Neuronal stem cell (in vitro differentiated cells): ENCODE measurements at regions not wholly inside any gene's neighbourhood (a gene's known extent, or its start where the extent isn't known, plus 50 kb on each side); places are given as distances from the start of the nearest gene placed in this dataset.
"Not testable (repeated sequence)": the region's sequence is repeated elsewhere in the genome, so short reads cannot be mapped to it uniquely, and the experiment has no call there.

Experiments
- DNase-seq: peaks from one replicate; pipeline ENCODE4 v3.0.0-alpha.2; 2013; ENCODE audit warnings: low spot score
- H2AFZ ChIP-seq: one replicate; pipeline ENCODE4 v1.6.1; 2013; ENCODE audit warnings: mild to moderate bottlenecking, low read length, inconsistent platforms
- H2AK5ac ChIP-seq: 2 replicates; pipeline ENCODE4 v1.6.1; 2013; ENCODE audit warnings: low read depth, mild to moderate bottlenecking, inconsistent platforms, low read length, moderate library complexity, mixed read lengths
- H2BK120ac ChIP-seq: 2 replicates; pipeline ENCODE4 v1.6.1; 2013; ENCODE audit warnings: low read depth, mild to moderate bottlenecking, inconsistent platforms, low read length, moderate library complexity, mixed read lengths
- H2BK12ac ChIP-seq: one replicate; pipeline ENCODE4 v1.6.1; 2013; ENCODE audit warnings: low read length, inconsistent platforms
- H2BK15ac ChIP-seq: 2 replicates; pipeline ENCODE4 v1.6.1; 2013; ENCODE audit warnings: mild to moderate bottlenecking, low read length, inconsistent platforms, mixed read lengths
- H2BK5ac ChIP-seq: one replicate; pipeline ENCODE4 v1.6.1; 2013; ENCODE audit warnings: inconsistent platforms, mild to moderate bottlenecking, low read length, moderate library complexity
- H3K14ac ChIP-seq: one replicate; pipeline ENCODE4 v1.6.1; 2013; ENCODE audit warnings: low read length, inconsistent platforms
- H3K18ac ChIP-seq: 2 replicates; pipeline ENCODE4 v1.6.1; 2013; ENCODE audit warnings: low read length, inconsistent platforms
- H3K23ac ChIP-seq: 2 replicates; pipeline ENCODE4 v1.6.1; 2013; ENCODE audit warnings: low read depth, mild to moderate bottlenecking, mixed read lengths, low read length, inconsistent platforms; ENCODE audit not compliant: poor library complexity
- H3K27ac ChIP-seq: replicated peaks from 3 replicates; pipeline ENCODE4 v1.5.1; 2013; ENCODE audit warnings: low read length, inconsistent platforms
- H3K27me3 ChIP-seq, 3 experiments: 2 replicates each; pipeline ENCODE4 v1.6.1; 2013; ENCODE audit warnings: low read length in 3 of 3, mild to moderate bottlenecking in 2 of 3, inconsistent platforms in 1 of 3, low read depth in 1 of 3, mixed read lengths in 1 of 3, moderate library complexity in 1 of 3; ENCODE audit not compliant: control insufficient read depth in 3 of 3, insufficient read depth in 3 of 3
- H3K36me3 ChIP-seq, 2 donors: replicated peaks in 1 of 2; 2 replicates each; pipeline ENCODE4 v1.6.1; 2013; ENCODE audit warnings: low read length in 2 of 2; ENCODE audit not compliant: control insufficient read depth in 2 of 2, insufficient read depth in 2 of 2
- H3K4ac ChIP-seq: 2 replicates; pipeline ENCODE4 v1.6.1; 2013; ENCODE audit warnings: inconsistent platforms, mild to moderate bottlenecking, low read length, moderate library complexity
- H3K4me1 ChIP-seq, 2 donors: 1 replicate in 1 of 2; 2 replicates in 1 of 2; pipeline ENCODE4 v1.6.1; 2013; ENCODE audit warnings: low read length in 2 of 2, low read depth in 1 of 2; ENCODE audit not compliant: control insufficient read depth in 2 of 2, insufficient read depth in 1 of 2
- H3K4me2 ChIP-seq: one replicate; pipeline ENCODE4 v1.6.1; 2013; ENCODE audit warnings: mild to moderate bottlenecking, low read length, inconsistent platforms; ENCODE audit not compliant: insufficient read depth, poor library complexity, severe bottlenecking
- H3K4me3 ChIP-seq, 2 donors: 2 replicates each; pipeline ENCODE4 v1.5.1; 2013; ENCODE audit warnings: low read length in 2 of 2, mild to moderate bottlenecking in 2 of 2, inconsistent platforms in 1 of 2, moderate library complexity in 1 of 2
- H3K79me1 ChIP-seq: one replicate; pipeline ENCODE4 v1.6.1; 2013; ENCODE audit warnings: low read depth, mild to moderate bottlenecking, inconsistent platforms, low read length, moderate library complexity
- H3K9ac ChIP-seq: one replicate; pipeline ENCODE4 v1.6.1; 2013; ENCODE audit warnings: mild to moderate bottlenecking, low read depth, low read length, inconsistent platforms; ENCODE audit not compliant: poor library complexity
- H3K9me3 ChIP-seq, 2 donors: replicated peaks in 1 of 2; 2 replicates each; pipeline versions ENCODE3 to v1.6.1; 2013; ENCODE audit warnings: low read length in 2 of 2, mild to moderate bottlenecking in 2 of 2, inconsistent platforms in 1 of 2, low read depth in 1 of 2, mixed read lengths in 1 of 2, moderate library complexity in 1 of 2; ENCODE audit not compliant: control insufficient read depth in 2 of 2, insufficient read depth in 1 of 2
- H4K8ac ChIP-seq: one replicate; pipeline ENCODE4 v1.6.1; 2013; ENCODE audit warnings: low read depth, mild to moderate bottlenecking, inconsistent platforms, low read length, moderate library complexity
- H4K91ac ChIP-seq: one replicate; pipeline ENCODE4 v1.6.1; 2013; ENCODE audit warnings: low read length, low read depth, mild to moderate bottlenecking, inconsistent platforms; ENCODE audit not compliant: poor library complexity
- WGBS, 2 donors: extraction: QIAGEN DNeasy Blood & Tissue Kit; methylation state at CpG; one replicate each; pipeline ENCODE4 v1.1.7; 2013; ENCODE audit warnings: missing lambda C conversion rate in 2 of 2, mixed read lengths in 1 of 2; ENCODE audit not compliant: insufficient read length in 2 of 2, insufficient replicate concordance in 1 of 2; ENCODE audit errors: extremely low coverage in 2 of 2; 5-methylcytosine and 5-hydroxymethylcytosine counted together

DNA sequence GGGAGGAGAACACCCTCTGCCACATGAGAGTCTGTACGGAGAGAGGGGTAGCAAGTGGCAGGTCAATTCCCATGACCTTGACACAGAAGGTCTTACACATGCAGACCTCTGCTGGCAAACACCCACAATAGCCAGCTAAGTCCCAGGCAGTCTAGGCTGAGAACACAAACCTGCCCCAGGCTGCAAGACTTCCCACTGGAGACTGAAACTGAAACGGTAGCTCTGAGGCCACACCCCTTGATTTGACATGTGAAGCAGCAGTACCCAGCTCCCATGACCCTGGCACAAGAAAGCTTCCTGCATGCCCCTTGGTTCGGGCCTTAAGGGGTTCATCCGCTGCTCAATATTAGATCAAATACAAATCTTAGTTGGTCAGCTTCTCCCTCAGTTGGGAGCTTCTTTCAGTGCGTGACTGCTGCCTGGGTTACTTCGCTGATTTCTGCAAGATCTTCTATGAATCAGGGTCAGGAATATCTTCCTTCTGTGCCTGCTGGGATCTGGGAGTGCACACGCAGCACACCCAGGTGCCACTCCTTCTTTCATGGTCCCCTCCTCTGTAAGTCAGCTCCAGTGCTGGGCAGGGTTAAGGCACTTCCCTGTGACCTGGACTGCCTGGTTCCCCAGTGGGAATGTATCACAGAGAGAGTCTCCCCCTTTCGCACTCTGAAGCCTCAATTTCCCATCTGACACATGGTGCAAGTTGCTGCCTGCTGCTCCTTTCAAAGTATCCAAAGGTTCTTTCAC lies 187.2 kb upstream of the NPAP1 start:
- H2BK120ac ChIP-seq, H4K8ac ChIP-seq, H3K9me3 ChIP-seq, H3K27me3 ChIP-seq, H3K36me3 ChIP-seq, H3K27ac ChIP-seq, H2BK5ac ChIP-seq, H3K14ac ChIP-seq, H3K4me2 ChIP-seq, H2BK12ac ChIP-seq, H3K23ac ChIP-seq, H3K4me3 ChIP-seq, H2AK5ac ChIP-seq, DNase-seq, H2AFZ ChIP-seq, H3K4me1 ChIP-seq, H2BK15ac ChIP-seq, H3K79me1 ChIP-seq, H4K91ac ChIP-seq, H3K9ac ChIP-seq, H3K4ac ChIP-seq, H3K18ac ChIP-seq: not testable (repeated sequence)
- WGBS, 2 donors = no CpG with 5 or more reads among the region's 8 CpGs

DNA sequence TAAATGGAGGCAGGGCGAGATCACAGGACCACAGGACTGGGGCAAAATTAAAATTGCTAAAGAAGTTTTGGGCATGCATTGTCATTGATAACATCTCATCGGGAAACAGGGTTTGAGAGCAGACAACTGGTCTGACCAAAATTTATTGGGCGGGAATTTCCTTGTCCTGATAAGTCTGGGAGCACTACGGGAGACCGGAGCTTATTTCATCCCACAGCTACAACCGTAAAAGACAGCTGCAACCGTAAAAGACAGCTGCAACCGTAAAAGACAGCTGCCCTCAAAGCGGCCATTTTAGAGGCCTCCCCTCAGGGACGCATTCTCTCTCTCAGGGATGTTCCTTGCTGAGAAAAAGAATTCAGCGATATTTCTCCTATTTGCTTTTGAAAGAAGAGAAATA lies 170.4 kb upstream of the NPAP1 start:
- H2AFZ ChIP-seq, H3K23ac ChIP-seq, H3K9ac ChIP-seq, H3K79me1 ChIP-seq, H2BK15ac ChIP-seq, H4K8ac ChIP-seq, H3K9me3 ChIP-seq, DNase-seq, H2BK120ac ChIP-seq, H3K14ac ChIP-seq, H2AK5ac ChIP-seq, H2BK12ac ChIP-seq, H3K4me1 ChIP-seq, H3K4me3 ChIP-seq, H2BK5ac ChIP-seq, H3K27ac ChIP-seq, H3K27me3 ChIP-seq, H4K91ac ChIP-seq, H3K36me3 ChIP-seq, H3K4me2 ChIP-seq, H3K4ac ChIP-seq, H3K18ac ChIP-seq: not testable (repeated sequence)
- no CpG with 5 or more reads among the region's 11 CpGs for WGBS, 2 donors

DNA sequence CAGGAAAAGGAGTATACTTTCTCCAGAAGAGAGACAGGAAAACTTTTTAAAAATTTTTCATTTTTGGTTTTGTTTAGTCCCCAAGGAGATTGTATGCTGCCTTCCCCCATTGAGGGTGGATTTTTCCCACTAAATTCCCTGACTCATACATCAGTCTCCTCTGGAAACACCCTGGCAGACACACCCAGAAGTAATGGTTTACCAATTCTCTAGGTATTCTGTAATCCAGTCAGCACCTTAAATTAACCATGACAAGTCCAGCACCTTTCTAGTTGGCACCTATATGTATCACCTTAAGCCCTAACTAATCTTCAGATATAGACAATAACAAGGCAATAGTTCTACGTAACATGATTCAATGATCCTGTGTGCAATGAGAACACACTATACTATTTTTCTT lies 165.9 kb upstream of the NPAP1 start:
- H2BK5ac ChIP-seq, H4K8ac ChIP-seq, DNase-seq, H3K4ac ChIP-seq, H2BK120ac ChIP-seq, H3K27me3 ChIP-seq, H2AK5ac ChIP-seq, H3K4me2 ChIP-seq, H2BK15ac ChIP-seq, H3K4me3 ChIP-seq, H3K4me1 ChIP-seq, H3K23ac ChIP-seq, H4K91ac ChIP-seq, H3K27ac ChIP-seq, H2BK12ac ChIP-seq, H3K79me1 ChIP-seq, H3K9ac ChIP-seq, H2AFZ ChIP-seq, H3K14ac ChIP-seq, H3K36me3 ChIP-seq, H3K18ac ChIP-seq, H3K9me3 ChIP-seq: not testable (repeated sequence)
- no CpG with 5 or more reads among the region's 1 CpG for WGBS, 2 donors

DNA sequence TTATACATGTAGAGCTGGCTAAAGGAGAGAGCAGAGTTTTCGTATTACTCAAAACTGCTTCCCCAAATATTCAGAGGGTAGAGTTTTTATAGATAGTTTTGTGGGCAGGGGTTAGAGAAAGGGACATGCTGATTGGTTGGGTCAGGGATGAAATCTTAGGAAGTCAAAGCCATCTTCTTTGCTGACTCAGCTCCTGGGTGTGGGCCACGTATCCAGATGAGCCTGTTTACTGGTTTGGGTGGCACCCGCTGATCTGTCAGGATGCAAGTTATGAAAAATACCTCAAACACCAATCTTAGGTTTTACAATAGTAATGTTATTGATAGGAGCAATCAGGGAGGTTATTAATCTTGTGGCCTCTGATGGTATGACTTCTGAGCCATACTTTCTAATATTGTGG lies 164.0 kb upstream of the NPAP1 start:
- H3K36me3 ChIP-seq, H2BK5ac ChIP-seq, H3K23ac ChIP-seq, H3K27me3 ChIP-seq, DNase-seq, H2AFZ ChIP-seq, H3K18ac ChIP-seq, H4K8ac ChIP-seq, H3K79me1 ChIP-seq, H4K91ac ChIP-seq, H2BK12ac ChIP-seq, H3K27ac ChIP-seq, H3K4me1 ChIP-seq, H2BK15ac ChIP-seq, H3K4ac ChIP-seq, H3K9ac ChIP-seq, H3K4me3 ChIP-seq, H2BK120ac ChIP-seq, H2AK5ac ChIP-seq, H3K4me2 ChIP-seq, H3K14ac ChIP-seq, H3K9me3 ChIP-seq: not testable (repeated sequence)
- WGBS, 2 donors = no CpG with 5 or more reads among the region's 3 CpGs
